HG03521 (cell line): ENCODE measurements at regions not wholly inside any gene's neighbourhood (a gene's known extent, or its start where the extent isn't known, plus 50 kb on each side); places are given as distances from the start of the nearest gene placed in this dataset.

Experiments
- ATAC-seq: cut with Tn5 transposase; IDR thresholded peaks from one replicate; pipeline ENCODE4 v1.9.1; 2021; ENCODE audit warnings: mild to moderate bottlenecking, moderate library complexity; ENCODE audit not compliant: unreplicated experiment

- no peak for ATAC-seq
Measured at GRCh38 chr4:13059019-13059418, 425.1 kb downstream of the RAB28 start.

GRCh38 chr4:13056630-13057189 is 427.4 kb downstream of the RAB28 start:
- ATAC-seq, result no peak

- ATAC-seq, result no peak
Measured at GRCh38 chr4:13054420-13054970, 429.6 kb downstream of the RAB28 start.

- ATAC-seq, result no peak
Measured at GRCh38 chr4:13047591-13047990, 436.5 kb downstream of the RAB28 start.

- no peak for ATAC-seq
Measured at GRCh38 chr4:13036841-13037240, 447.3 kb downstream of the RAB28 start.

- no peak for ATAC-seq
Measured at GRCh38 chr4:13032936-13033335, 451.2 kb downstream of the RAB28 start.

GRCh38 chr4:13024147-13025105 is 459.7 kb downstream of the RAB28 start:
- ATAC-seq, result no peak

GRCh38 chr4:13007802-13008470 is 476.2 kb downstream of the RAB28 start:
- no peak for ATAC-seq

- ATAC-seq, result no peak
Measured at GRCh38 chr4:12993923-12994322, 490.2 kb downstream of the RAB28 start.

- no peak for ATAC-seq
Measured at GRCh38 chr4:12987284-12987683, 496.9 kb downstream of the RAB28 start.

- no peak for ATAC-seq
Measured at GRCh38 chr4:12979797-12980196, 504.3 kb downstream of the RAB28 start.

GRCh38 chr4:12978310-12978709 is 505.8 kb downstream of the RAB28 start:
- ATAC-seq, result no peak

- no peak for ATAC-seq
Measured at GRCh38 chr4:12975511-12975910, 508.6 kb downstream of the RAB28 start.

- no peak for ATAC-seq
Measured at GRCh38 chr4:12973522-12973921, 510.6 kb downstream of the RAB28 start.

GRCh38 chr4:12968345-12968744 is 515.8 kb downstream of the RAB28 start:
- no peak for ATAC-seq

- no peak for ATAC-seq
Measured at GRCh38 chr4:12966726-12967125, 517.4 kb downstream of the RAB28 start.

- no peak for ATAC-seq
Measured at GRCh38 chr4:12965334-12965733, 518.8 kb downstream of the RAB28 start.

- ATAC-seq, result no peak
Measured at GRCh38 chr4:12963912-12964311, 520.2 kb downstream of the RAB28 start.

- no peak for ATAC-seq
Measured at GRCh38 chr4:12963291-12963690, 520.8 kb downstream of the RAB28 start.

- ATAC-seq, result no peak
Measured at GRCh38 chr4:12961713-12962112, 522.4 kb downstream of the RAB28 start.

- no peak for ATAC-seq
Measured at GRCh38 chr4:12958436-12958835, 525.7 kb downstream of the RAB28 start.
